Activated CD4-positive, alpha-beta T cell treated with anti-CD3 and anti-CD28 coated beads for 4 hours (primary cell): ENCODE measurements at regions not wholly inside any gene's neighbourhood (a gene's known extent, or its start where the extent isn't known, plus 50 kb on each side); places are given as distances from the start of the nearest gene placed in this dataset.
"Not testable (repeated sequence)": the region's sequence is repeated elsewhere in the genome, so short reads cannot be mapped to it uniquely, and the experiment has no call there.

ENCODE experiments used
- DNase-seq, 2 donors: peaks; one replicate each; pipeline ENCODE4 v3.0.0-alpha.2; 2020

GRCh38 chr4:140243278-140243753, 89.3 kb upstream of the MAML3 start:
- DNase-seq, result peak; percentile 15 to 21

DNA sequence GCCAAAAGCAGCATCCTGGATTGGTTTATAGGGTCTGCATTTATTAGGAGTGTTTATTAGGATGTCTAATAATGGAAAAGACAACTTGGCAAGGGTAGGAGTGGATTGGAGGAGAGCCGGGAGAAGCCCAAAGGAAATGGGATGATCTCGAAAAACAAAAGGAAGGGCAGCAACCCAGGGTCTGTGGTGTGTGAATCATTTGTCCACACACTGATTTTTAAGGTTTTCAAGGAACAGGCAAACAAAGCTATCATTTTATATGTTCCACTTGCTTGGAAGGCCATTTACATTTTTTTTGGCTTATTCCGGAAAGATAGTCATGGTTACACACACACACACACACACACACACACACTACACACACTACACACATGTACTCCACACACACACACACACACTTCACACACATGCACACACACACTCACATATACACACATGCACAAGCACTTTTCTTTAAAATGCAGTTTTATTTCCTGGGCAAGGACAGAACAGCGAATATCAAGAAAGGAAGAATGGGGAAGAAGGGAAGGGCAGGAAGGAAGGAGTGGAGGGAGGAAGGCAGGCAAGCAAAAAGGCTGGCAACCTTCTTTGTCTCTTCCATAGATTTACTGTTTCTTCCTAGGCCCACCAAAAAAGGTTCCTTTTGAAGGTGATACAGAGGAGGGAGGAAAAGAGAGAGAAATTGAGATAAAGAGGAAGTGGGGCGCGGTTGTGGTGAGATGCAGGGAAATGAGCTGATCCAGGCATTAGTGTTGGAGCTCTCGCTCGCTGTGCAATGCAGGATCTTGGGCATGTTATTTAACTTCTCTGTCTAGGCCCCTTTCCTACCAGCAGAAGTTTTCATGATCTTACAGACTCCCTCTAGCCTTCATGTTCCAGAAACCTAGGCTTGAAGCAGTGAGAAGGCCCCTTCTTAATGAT, 88.6 kb upstream of the MAML3 start:
- no peak for DNase-seq

DNA sequence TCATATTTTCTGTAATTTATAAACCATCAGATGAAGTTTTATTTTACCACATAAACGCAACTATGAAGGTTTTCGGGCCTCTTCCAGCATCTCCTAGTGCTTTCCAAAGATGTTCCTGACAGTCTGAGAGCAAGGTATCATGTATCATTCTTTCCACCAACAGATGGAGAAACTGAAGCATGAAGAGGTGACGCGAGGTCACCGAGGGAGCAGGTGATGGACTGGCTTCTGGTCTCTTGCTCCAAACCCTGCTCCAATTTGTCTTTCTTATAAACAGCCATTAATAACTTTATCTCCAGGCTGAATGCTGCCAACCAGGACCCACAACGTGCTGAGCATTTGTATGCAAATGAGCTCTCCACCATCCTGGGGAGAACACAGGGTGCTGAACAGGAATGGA, 86.3 kb upstream of the MAML3 start:
- no peak for DNase-seq

DNA sequence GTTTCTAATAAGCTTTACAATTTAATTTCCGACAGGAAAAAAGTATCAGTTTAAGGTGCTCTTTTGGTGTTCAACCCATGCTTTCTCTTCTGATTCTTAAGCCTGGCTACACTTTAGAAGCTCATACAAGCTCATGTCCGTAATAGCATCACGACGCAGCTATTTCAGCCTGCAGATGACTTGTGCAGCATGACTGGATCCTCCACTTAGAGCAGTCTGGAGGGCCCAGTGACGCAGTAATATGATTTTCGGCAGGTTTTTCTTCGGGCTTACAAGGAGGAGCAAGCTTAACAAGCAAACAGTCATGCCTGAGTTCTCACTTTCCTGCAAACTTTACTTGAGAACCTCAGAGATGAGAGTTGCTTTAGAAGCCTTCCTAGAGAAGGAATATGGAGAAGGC, 85.3 kb upstream of the MAML3 start:
- DNase-seq, result no peak

- no peak for DNase-seq
Measured at GRCh38 chr4:140238351-140239056, 84.5 kb upstream of the MAML3 start.

DNA sequence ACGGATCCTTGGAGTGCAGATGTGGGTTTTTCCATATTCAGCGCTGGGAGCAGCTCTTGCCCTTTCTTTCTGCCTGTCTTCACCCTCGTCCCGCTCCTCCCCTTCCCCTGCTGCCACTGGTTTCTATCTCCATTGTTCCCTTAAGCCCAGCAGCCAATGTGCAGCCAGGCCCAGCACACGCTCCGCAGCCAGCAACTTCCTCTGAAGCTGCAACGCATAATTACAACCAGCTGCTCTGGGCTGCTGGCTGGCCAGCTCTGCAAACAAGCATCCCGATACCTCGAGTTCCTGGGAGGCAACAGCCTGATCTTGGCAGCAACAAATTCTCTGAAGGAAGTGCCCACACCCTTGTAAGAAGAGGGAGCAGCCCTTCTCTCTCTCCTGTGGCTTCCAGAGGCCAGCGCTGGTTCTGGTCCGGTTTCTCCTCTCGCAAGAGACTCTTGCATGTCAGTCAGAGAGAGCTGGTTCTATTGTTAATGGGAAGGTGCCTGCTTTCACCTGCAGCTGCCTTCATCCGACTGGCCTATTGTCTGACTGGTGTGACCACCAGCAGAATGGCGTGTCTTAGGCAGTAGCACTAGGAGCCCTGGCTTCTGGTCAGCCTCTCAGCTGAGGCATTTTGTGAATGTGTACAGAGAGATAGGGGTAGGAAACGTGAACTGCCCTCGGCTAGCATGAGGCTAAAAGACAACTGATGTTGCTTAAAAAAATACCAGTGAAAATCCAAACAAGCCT, 83.8 kb upstream of the MAML3 start:
- DNase-seq, result no peak

GRCh38 chr4:140236654-140237169, 82.7 kb upstream of the MAML3 start:
- DNase-seq, result no peak

DNA sequence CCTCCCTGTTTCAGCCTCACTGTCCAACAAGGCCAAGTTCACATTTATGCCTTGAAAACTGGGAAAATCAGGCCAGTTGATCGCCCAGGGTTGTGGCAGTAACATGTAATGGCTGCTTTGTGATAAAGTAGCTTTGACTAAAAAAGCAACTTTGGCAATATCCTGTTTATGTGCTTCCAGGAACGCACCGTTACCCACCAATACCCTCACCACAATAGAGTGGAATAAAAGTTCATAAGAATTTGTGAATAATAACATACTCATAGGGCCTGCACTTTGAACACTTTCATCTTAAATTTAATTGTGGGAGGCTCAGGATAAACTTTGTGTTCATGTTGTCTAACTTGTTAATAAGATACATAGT, 80.7 kb upstream of the MAML3 start:
- DNase-seq, result no peak

DNA sequence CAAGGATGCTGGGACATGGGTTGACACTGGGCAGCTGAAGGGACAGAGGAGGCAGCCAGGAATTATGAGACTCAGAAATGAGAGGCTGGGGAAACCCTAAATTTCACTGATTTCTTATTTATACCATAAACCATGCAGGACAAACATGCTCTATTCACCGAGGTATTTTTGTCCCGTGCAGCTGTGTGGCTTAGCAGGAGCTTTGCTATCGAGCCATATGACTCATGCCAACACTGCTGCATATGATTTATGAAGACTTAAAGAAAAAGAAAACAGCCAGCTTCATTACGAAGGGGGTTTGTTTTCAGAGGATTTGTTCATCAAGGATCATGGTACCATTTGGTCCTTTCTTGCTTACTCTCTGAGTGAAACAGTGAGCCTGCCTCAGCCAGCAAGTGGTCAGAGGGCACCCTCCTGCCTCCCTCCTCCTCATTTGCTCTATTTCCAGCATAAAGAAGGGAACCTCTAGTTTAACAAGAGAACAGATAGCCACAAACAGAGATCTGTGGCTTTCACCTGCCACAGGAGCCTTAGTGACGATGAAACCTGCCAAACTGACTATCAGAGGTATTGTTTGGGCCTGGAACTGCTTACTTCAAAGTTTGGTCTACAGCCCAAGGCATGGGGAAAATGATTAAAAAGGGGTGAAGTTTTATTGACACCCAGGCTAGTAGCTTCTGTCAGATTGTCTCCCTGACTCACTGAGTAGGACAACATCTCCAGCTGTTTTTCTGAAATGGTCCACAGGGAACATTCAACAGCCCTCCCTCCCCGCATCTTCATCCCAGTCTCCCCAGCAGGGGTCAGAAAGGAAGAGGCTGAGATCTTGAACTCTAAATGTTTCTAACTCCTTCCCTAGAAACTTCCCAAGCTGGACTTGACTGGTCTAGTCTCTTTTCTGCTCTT, 80.1 kb upstream of the MAML3 start:
- no peak for DNase-seq

GRCh38 chr4:140229881-140230280, 75.9 kb upstream of the MAML3 start:
- DNase-seq, result no peak

GRCh38 chr4:140227286-140227685, 73.3 kb upstream of the MAML3 start:
- no peak for DNase-seq

- no peak for DNase-seq
Measured at GRCh38 chr4:140223056-140223810, 69.2 kb upstream of the MAML3 start.

GRCh38 chr4:140222171-140222570, 68.2 kb upstream of the MAML3 start:
- DNase-seq, result no peak

- DNase-seq, result no peak
Measured at GRCh38 chr4:140220058-140220457, 66.1 kb upstream of the MAML3 start.

DNA sequence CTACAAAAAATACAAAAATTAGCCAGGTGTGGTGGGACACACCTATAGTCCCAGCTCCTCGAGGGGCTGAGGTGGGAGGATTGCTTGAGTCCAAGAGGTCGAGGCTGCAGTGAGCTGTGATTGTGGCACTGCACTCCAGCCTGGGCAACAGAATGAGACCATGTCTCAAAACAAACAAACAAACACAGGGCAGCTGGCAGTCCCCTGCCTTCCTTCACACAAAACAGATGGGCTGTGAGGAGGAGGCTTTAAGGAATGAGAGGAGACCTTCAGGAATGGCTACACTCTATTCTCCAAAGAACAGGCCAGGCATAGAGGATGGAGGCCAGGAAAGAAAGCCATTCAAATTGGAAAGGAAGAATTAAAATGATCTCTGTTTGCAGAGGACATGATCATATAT, 65.6 kb upstream of the MAML3 start:
- DNase-seq, result no peak

- not testable (repeated sequence) for DNase-seq
Measured at GRCh38 chr4:140219070-140219469, 65.1 kb upstream of the MAML3 start.

DNA sequence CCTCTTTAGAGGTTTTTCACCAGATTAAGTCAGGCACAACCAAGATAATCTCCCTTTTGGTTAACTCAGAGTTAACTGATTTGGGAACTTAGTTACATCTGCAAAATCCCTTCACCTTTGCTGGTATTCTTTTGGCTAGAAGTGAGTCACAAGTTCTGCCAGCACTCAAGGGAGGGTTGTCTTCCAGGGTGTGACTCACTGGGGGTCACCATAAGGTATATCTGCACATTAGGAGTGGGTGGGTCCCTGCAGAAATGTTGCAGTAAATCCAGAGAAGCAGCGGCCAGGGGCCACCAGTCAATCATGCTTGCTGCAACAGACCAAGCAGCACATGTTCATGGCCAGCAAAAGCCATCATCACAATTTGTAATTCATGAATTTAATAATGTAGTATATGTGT, 59.8 kb upstream of the MAML3 start:
- no peak for DNase-seq

- DNase-seq, result no peak
Measured at GRCh38 chr4:140213116-140213515, 59.1 kb upstream of the MAML3 start.

DNA sequence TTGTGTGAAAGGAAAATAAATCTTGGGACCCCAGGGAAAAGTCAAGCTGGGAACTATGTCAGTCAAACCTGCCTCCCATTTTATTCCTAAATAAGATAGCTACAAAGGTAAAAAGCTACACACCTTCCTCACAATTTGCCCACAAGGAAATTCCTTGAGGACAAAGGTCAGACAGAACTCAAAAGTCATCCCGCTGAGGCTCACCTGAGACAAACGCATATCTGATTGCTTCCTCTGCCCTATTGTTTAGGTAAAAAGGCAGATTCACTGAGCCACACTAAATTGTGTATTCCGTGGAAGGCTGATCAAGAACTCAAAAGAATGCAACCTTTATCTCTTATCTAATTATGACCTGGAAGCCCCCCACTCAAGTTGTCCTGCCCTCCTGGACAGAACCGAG, 58.7 kb upstream of the MAML3 start:
- DNase-seq, result no peak

DNA sequence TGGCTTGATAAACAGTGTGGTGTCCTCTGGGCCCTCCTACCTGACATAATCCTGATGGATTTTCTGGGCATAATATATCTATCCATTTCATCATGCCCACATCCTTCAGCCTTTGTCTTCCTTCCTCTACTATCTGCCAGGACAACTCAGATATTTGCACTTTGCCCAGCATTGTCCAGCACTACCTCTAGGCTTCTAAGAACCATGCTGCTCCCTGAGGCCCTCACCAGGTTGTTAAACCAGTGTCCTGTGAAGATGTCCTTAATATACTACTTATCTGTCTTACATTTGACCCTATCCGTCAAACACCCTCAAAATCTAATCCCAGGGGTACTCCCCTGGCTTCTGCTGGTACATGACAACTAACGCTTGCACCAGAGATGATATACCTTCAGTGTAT, 58.2 kb upstream of the MAML3 start:
- no peak for DNase-seq

DNA sequence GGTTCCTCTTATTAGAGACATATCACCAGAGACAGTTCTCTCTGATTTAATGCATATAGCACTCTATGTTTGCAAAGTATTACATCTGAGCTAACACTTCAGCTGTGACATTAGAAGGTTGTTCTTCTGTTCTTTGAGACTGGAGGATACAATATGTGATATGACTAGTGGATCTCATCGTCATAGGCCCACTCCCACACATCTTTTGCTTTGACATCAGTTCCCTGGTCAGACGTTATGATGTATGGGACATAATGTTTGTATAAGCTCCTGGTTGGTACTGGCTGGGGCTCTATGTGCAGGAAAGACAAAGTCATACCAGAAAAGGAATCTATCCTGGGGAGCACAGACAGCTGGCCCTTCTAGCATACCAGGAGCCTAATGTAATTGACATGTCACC, 57.7 kb upstream of the MAML3 start:
- no peak for DNase-seq
